ENCODE measurements at regions not wholly inside any gene's neighbourhood (a gene's known extent, or its start where the extent isn't known, plus 50 kb on each side); places are given as distances from the start of the nearest gene placed in this dataset.

GRCh38 chr12:22904485-22904884 is 279.5 kb downstream of the ETNK1 start:
- no peak for DNase-seq

- DNase-seq, result no peak
Measured at GRCh38 chr12:22916241-22916640, 291.3 kb downstream of the ETNK1 start.

GRCh38 chr12:22916815-22917214 is 291.8 kb downstream of the ETNK1 start:
- DNase-seq, result no peak

- no peak for DNase-seq
Measured at GRCh38 chr12:22919883-22920282, 294.9 kb downstream of the ETNK1 start.

GRCh38 chr12:22923768-22924167 is 298.8 kb downstream of the ETNK1 start:
- DNase-seq, result no peak

- no peak for DNase-seq
Measured at GRCh38 chr12:22924391-22924790, 299.4 kb downstream of the ETNK1 start.

GRCh38 chr12:22925623-22926022 is 300.7 kb downstream of the ETNK1 start:
- DNase-seq, result no peak

- DNase-seq, result no peak
Measured at GRCh38 chr12:22932431-22932830, 307.5 kb downstream of the ETNK1 start.

GRCh38 chr12:22935090-22935489 is 310.1 kb downstream of the ETNK1 start:
- peak; percentile 33 for DNase-seq

GRCh38 chr12:22935501-22935900 is 310.5 kb downstream of the ETNK1 start:
- DNase-seq, result no peak

- DNase-seq, result no peak
Measured at GRCh38 chr12:22938323-22938722, 313.4 kb downstream of the ETNK1 start.

- DNase-seq, result no peak
Measured at GRCh38 chr12:22951206-22951605, 326.2 kb downstream of the ETNK1 start.

GRCh38 chr12:22956690-22957089 is 331.7 kb downstream of the ETNK1 start:
- no peak for DNase-seq

GRCh38 chr12:22967171-22967570 is 342.2 kb downstream of the ETNK1 start:
- no peak for DNase-seq

GRCh38 chr12:22969521-22969920 is 344.6 kb downstream of the ETNK1 start:
- DNase-seq, result no peak

GRCh38 chr12:22971247-22971646 is 346.3 kb downstream of the ETNK1 start:
- DNase-seq, result no peak

- DNase-seq, result no peak
Measured at GRCh38 chr12:22971701-22972191, 346.8 kb downstream of the ETNK1 start.

GRCh38 chr12:22974865-22975264 is 349.9 kb downstream of the ETNK1 start:
- DNase-seq, result peak; percentile 93

GRCh38 chr12:22978962-22979361 is 354.0 kb downstream of the ETNK1 start:
- DNase-seq, result peak; percentile 88

GRCh38 chr12:22979854-22980469 is 355.0 kb downstream of the ETNK1 start:
- DNase-seq, result no peak

GRCh38 chr12:22981711-22982110 is 356.7 kb downstream of the ETNK1 start:
- DNase-seq, result peak; percentile 19

GRCh38 chr12:22982635-22983034 is 357.7 kb downstream of the ETNK1 start:
- no peak for DNase-seq

GRCh38 chr12:22986997-22987396 is 362.0 kb downstream of the ETNK1 start:
- DNase-seq, result no peak

GRCh38 chr12:22990501-22990900 is 365.5 kb downstream of the ETNK1 start:
- DNase-seq, result no peak

- no peak for DNase-seq
Measured at GRCh38 chr12:22991250-22991844, 366.4 kb downstream of the ETNK1 start.

Data from fibroblast of skin of back (primary cell).